Ishikawa (cell line): ENCODE measurements at regions not wholly inside any gene's neighbourhood (a gene's known extent, or its start where the extent isn't known, plus 50 kb on each side); places are given as distances from the start of the nearest gene placed in this dataset.

ENCODE experiments used
- CEBPB ChIP-seq: IDR thresholded peaks from 2 replicates; pipeline ENCODE4 v1.6.1; 2012
- CREB1 ChIP-seq: IDR thresholded peaks from 2 replicates; pipeline ENCODE4 v1.6.1; 2012; ENCODE audit warnings: low read depth
- EGR1 ChIP-seq: IDR thresholded peaks from 2 replicates; pipeline ENCODE4 v1.6.1; 2012
- EP300 ChIP-seq: IDR thresholded peaks from 2 replicates; pipeline ENCODE4 v1.6.1; 2012; ENCODE audit warnings: borderline replicate concordance
- FOXM1 ChIP-seq: IDR thresholded peaks from 2 replicates; pipeline ENCODE4 v1.6.1; 2012; ENCODE audit warnings: low read depth, borderline replicate concordance
- NFIC ChIP-seq: IDR thresholded peaks from 2 replicates; pipeline ENCODE4 v1.6.1; 2012
- RAD21 ChIP-seq: IDR thresholded peaks from 2 replicates; pipeline ENCODE4 v1.6.1; 2012; ENCODE audit warnings: low read depth
- TAF1 ChIP-seq: IDR thresholded peaks from 2 replicates; pipeline ENCODE4 v1.6.1; 2012; ENCODE audit warnings: low read depth, mild to moderate bottlenecking
- TCF12 ChIP-seq: IDR thresholded peaks from 2 replicates; pipeline ENCODE4 v1.6.1; 2012; ENCODE audit warnings: low read depth
- TEAD4 ChIP-seq: IDR thresholded peaks from 2 replicates; pipeline ENCODE4 v1.6.1; 2012
- YY1 ChIP-seq: IDR thresholded peaks from 2 replicates; pipeline ENCODE4 v1.6.1; 2012; ENCODE audit warnings: low read depth
- ZBTB7A ChIP-seq: IDR thresholded peaks from 2 replicates; pipeline ENCODE4 v1.6.1; 2012; ENCODE audit warnings: low read depth
- TF ChIP-seq, protein P1 (sequence below): IDR thresholded peaks from 2 replicates; pipeline ENCODE4 v1.6.1; 2012
- TF ChIP-seq, protein P2 (sequence below): IDR thresholded peaks from 2 replicates; pipeline ENCODE4 v1.6.1; 2012
- TF ChIP-seq, protein P3 (sequence below): IDR thresholded peaks from 2 replicates; pipeline ENCODE4 v1.6.1; 2012; ENCODE audit warnings: low read depth, mild to moderate bottlenecking

DNA sequence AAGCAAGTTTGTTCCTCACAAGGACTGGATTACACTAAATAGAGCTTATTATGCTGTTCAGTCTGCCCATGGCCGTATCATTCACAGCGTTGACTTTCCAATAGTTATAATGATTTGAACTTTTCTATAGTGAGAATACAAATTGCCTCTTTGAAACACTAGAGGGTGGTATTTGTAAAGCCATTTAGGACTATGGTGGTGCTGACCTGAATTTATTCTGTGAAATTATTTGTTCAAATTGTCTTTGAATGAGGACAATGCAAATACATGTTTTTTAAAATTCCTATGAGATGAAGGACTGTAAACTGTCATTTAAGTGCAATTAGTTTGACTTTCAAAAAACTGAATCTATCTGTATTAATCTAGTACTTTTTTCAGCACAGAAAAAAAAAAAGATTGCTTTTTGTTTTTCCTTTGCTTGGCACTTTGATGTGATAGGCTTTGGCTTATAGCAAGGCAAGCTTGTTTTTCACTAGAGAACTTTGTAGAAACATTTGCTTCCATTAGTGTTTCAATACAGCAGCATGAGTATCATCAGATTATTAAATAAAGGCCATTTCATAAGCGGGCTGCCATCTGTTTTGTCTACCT, 122.7 kb upstream of the TMEM229A start:
- no peak for TF ChIP-seq NFIC
- TF ChIP-seq, protein P1, sequence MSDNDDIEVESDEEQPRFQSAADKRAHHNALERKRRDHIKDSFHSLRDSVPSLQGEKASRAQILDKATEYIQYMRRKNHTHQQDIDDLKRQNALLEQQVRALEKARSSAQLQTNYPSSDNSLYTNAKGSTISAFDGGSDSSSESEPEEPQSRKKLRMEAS, result no peak
- TF ChIP-seq EP300, result no peak
- TF ChIP-seq RAD21, result peak; percentile 56
- TF ChIP-seq CEBPB, result no peak
- TF ChIP-seq EGR1, result no peak

DNA sequence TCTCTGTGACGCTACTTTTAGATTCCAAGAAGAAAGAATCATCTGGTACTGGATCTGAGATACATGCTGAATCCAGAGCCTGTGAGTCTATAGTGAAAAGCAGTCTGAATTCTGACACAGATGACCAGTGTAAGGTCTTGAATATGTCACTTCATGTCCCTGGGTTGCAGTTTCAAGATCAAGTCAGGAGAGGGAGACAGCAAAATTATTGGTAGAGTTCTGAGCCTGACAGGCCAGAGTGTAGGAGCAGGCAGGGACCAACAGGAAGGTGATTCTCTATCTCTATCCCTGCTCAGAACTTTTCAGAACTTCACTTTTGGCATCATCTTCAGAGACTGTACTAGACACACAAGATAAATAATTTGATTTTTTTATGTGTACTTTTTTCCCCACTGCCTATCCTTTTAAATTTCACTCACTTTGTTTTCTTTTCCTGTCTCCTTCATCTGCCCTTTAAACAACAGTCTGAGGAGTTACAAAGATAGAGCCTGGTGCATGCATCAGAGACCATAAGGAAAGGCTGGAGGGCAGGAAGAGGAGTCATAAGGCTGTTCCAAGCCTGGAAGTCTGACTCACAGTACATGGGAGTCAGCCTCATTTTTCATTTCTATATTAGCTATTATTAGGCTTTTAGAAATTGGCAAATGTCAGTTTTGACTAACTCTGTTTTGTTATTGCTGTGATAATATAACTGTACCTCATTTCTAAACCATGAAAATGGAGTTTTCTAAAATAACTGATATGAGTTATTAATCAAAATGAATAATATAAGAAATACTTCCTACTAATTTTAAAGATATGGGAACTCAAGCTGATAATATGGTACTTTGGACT, 120.2 kb upstream of the TMEM229A start:
- TF ChIP-seq YY1 (no peak), RAD21 (peak; percentile 45)

DNA sequence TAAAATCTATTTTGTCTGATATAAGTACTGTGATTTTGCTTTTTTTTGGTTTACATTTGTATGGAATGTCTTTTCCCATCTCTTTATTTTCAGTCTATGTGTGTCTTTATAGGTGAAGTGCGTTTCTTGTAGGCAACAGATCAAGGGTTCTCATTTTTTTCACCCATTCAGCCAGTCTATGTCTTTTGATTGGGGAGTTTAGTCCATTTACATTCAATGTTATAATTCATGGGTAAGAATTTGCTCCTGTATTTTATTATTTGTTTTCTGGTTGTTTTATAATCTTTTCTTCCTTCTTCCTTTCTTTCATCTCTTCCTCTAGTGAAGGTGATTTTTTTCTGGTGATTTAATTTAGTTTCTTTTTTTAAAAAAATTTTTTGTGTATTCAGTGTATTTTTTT, 104.8 kb upstream of the TMEM229A start:
- TF ChIP-seq, protein P2, sequence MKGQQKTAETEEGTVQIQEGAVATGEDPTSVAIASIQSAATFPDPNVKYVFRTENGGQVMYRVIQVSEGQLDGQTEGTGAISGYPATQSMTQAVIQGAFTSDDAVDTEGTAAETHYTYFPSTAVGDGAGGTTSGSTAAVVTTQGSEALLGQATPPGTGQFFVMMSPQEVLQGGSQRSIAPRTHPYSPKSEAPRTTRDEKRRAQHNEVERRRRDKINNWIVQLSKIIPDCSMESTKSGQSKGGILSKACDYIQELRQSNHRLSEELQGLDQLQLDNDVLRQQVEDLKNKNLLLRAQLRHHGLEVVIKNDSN, result no peak
- no peak for TF ChIP-seq TEAD4
- no peak for TF ChIP-seq CREB1
- TF ChIP-seq, protein P1, result no peak
- TF ChIP-seq NFIC, result no peak
- TF ChIP-seq YY1, result no peak
- TF ChIP-seq TAF1, result no peak
- no peak for TF ChIP-seq ZBTB7A
- TF ChIP-seq FOXM1, result no peak
- TF ChIP-seq RAD21, result no peak
- no peak for TF ChIP-seq EP300

DNA sequence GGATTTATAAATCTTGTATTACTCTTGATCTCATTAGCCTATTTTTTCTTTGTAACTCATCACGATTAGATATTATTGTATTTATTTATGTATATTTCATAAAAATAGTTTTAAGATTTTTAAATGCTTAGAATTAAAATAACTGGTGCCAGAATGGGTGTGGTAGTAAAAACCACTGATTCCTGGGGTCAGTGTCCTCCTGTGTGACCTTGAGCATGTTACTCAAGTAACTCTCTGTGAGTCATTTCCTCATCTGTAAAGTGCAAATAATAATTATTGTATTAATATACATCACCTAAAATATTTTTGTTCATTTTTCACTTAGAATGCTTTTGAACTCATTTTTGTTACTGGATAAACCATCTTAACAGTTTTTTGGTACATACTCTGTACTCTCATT, 91.3 kb upstream of the TMEM229A start:
- TF ChIP-seq CEBPB (no peak), ZBTB7A (no peak), EGR1 (no peak), RAD21 (no peak), CREB1 (no peak), NFIC (no peak), TEAD4 (no peak)
- TF ChIP-seq, protein P3, sequence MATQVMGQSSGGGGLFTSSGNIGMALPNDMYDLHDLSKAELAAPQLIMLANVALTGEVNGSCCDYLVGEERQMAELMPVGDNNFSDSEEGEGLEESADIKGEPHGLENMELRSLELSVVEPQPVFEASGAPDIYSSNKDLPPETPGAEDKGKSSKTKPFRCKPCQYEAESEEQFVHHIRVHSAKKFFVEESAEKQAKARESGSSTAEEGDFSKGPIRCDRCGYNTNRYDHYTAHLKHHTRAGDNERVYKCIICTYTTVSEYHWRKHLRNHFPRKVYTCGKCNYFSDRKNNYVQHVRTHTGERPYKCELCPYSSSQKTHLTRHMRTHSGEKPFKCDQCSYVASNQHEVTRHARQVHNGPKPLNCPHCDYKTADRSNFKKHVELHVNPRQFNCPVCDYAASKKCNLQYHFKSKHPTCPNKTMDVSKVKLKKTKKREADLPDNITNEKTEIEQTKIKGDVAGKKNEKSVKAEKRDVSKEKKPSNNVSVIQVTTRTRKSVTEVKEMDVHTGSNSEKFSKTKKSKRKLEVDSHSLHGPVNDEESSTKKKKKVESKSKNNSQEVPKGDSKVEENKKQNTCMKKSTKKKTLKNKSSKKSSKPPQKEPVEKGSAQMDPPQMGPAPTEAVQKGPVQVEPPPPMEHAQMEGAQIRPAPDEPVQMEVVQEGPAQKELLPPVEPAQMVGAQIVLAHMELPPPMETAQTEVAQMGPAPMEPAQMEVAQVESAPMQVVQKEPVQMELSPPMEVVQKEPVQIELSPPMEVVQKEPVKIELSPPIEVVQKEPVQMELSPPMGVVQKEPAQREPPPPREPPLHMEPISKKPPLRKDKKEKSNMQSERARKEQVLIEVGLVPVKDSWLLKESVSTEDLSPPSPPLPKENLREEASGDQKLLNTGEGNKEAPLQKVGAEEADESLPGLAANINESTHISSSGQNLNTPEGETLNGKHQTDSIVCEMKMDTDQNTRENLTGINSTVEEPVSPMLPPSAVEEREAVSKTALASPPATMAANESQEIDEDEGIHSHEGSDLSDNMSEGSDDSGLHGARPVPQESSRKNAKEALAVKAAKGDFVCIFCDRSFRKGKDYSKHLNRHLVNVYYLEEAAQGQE, result no peak
- TF ChIP-seq, protein P1, result no peak

DNA sequence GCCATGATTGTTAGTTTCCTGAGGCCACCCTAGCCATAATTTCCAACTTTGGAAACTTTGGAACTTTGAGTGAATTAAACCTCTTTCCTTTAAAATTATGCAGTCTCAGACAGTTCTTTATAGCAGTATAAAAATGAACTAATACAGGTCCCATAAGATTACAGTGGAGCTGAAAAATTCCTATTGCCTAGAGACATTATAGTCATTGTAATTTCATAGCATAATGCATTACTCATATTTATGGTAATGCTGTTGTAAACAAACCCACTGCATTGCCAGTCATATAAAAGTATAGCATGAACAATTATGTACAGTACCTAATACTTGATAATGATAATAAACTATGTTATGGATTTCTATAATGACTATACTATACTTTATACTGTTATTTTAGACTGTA, 88.0 kb upstream of the TMEM229A start:
- TF ChIP-seq CREB1 (no peak), TCF12 (no peak), EP300 (no peak), EGR1 (no peak), ZBTB7A (no peak), TEAD4 (no peak), CEBPB (no peak), NFIC (no peak), YY1 (no peak), FOXM1 (no peak), RAD21 (no peak), TAF1 (no peak)
- TF ChIP-seq, protein P3, result no peak
- TF ChIP-seq, protein P1, result no peak
- TF ChIP-seq, protein P2, result no peak

DNA sequence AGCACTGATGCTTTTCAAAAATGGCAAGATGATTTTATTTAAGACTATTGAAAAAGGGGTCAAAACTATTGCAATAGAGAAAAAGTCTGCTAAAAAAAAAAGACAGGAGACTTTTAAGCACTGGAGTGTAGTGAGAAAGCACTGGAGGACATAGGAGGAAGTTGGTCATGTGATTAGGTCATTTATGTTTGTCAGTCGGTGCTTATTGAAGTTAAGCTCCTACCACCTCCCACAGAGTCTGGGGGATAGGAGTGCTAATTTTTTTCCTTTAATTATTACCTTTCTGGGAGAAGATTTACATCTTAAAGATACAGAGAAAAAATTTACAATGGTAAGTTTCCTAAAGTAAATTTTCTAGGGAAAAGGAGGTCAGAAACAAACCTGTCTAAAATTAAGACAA, 80.2 kb upstream of the TMEM229A start:
- no peak for TF ChIP-seq TEAD4
- TF ChIP-seq ZBTB7A, result no peak
- TF ChIP-seq RAD21, result no peak
- TF ChIP-seq, protein P3, result no peak
- TF ChIP-seq, protein P1, result no peak
- TF ChIP-seq EGR1, result no peak
- no peak for TF ChIP-seq FOXM1
- TF ChIP-seq CREB1, result no peak
- no peak for TF ChIP-seq CEBPB
- no peak for TF ChIP-seq TCF12
- TF ChIP-seq, protein P2, result no peak
- TF ChIP-seq EP300, result no peak
